ENCODE measurements at regions not wholly inside any gene's neighbourhood (a gene's known extent, or its start where the extent isn't known, plus 50 kb on each side); places are given as distances from the start of the nearest gene placed in this dataset.

GRCh38 chr2:225113371-225114015, 71.2 kb upstream of the DOCK10 start:
- ATAC-seq (ENCODE audit: low read depth) = no peak
- no peak for DNase-seq (ENCODE audit: low spot score in 2 of 2)
- Mint-ChIP-seq H3K4me1 (peaks cover 20% of the 10 kb centered on the region), H3K4me3 (no peak overlapping the region), H3K36me3 (no peaks in the 10 kb centered on the region), H3K27ac (no peak overlapping the region), H3K9me3 (no peaks in the 10 kb centered on the region), H3K27me3 (no peaks in the 10 kb centered on the region)

DNA sequence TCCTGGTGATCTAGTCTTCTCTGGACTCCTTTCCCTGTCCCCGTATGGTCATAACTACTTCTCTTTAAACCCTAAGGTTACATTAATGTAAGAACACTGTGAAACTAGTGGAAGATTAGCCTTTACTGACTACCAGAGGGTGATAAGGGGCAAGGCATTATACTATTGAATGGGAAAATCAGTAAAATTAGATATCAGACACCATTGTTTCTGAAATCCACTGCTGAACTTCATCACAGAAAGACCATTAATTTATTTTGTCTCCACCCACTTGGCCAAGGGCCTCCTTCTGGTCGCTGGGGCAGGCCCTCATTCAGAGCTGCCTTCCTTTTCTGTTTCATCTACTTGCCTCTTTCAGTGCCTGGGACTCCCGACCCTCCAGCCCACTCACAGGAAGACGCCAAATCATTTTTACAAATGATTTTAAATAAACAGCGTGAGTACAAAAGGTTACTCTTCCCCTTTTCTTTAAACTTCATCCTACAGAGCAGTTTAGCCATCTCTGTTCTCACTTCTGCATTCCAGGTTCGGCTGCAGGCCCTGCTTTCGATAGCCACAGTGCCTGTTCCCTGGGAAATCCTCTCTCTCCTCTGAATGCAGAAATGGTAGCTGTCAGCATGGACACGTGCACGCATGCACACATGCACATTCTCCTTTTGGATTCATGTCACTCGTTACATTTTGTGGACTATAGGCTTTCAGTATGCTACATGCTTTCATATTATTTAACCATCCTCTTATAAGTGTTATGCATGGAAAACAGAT, 70.3 kb upstream of the DOCK10 start:
- H3K36me3 Mint-ChIP-seq = no peaks in the 10 kb centered on the region
- no peaks in the 10 kb centered on the region for H3K27me3 Mint-ChIP-seq
- DNase-seq (ENCODE audit: low spot score in 2 of 2) = peak in 1 of 2 donors; percentile 0
- H3K4me1 Mint-ChIP-seq = peaks cover 20% of the 10 kb centered on the region
- peak overlapping the region; percentile 62 for H3K4me3 Mint-ChIP-seq
- H3K27ac Mint-ChIP-seq = peak overlapping the region; percentile 67
- H3K9me3 Mint-ChIP-seq = no peaks in the 10 kb centered on the region
- ATAC-seq (ENCODE audit: low read depth) = peak; percentile 90

DNA sequence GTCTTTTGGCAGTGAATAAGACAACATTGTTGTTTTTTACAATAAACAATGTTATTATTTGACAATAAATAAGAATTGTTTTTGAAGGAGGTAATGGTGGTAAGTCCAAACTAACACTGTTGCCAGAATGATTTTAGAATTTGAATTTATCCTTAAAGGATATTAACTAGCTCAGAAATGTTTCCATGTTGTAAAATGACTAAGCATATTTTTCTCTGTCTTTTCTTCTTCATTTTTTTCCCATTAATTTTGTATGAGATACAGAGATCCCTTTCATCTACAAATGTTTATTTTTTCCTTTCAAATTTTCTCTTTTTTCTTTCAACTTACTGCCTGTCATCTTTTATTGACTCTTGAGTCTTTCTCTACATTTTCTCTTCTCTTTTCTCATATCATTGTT, 66.5 kb upstream of the DOCK10 start:
- peaks cover 11% of the 10 kb centered on the region for H3K4me1 Mint-ChIP-seq
- no peaks in the 10 kb centered on the region for H3K9me3 Mint-ChIP-seq
- H3K36me3 Mint-ChIP-seq = no peaks in the 10 kb centered on the region
- no peak for ATAC-seq (ENCODE audit: low read depth)
- peaks cover 2% of the 10 kb centered on the region for H3K27me3 Mint-ChIP-seq
- H3K27ac Mint-ChIP-seq = no peak overlapping the region
- H3K4me3 Mint-ChIP-seq = no peak overlapping the region
- DNase-seq (ENCODE audit: low spot score in 2 of 2) = no peak

DNA sequence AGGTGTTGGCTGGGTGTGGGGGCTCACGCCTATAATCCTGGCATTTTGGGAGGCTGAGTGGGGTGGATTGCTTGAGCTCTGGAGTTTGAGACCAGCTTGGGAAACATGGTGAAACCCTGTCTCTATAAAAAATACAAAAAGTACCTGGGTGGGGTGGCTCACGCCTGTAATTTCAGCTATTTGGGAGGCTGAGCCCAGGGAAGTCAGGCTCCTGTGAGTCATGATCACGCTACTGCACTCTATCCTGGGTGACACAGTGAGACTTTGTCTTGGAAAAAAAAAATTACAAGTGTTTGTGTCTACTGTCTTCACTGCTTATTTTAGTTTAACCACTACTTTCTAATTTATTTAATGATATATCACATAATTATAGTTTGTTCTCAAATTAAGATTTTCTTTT, 62.7 kb upstream of the DOCK10 start:
- no peaks in the 10 kb centered on the region for H3K36me3 Mint-ChIP-seq
- peaks cover 2% of the 10 kb centered on the region for H3K27me3 Mint-ChIP-seq
- no peaks in the 10 kb centered on the region for H3K4me1 Mint-ChIP-seq
- ATAC-seq (ENCODE audit: low read depth) (no peak), DNase-seq (ENCODE audit: low spot score in 2 of 2) (no peak)
- H3K27ac Mint-ChIP-seq = no peak overlapping the region
- no peaks in the 10 kb centered on the region for H3K9me3 Mint-ChIP-seq
- no peak overlapping the region for H3K4me3 Mint-ChIP-seq

GRCh38 chr2:225104321-225104720, 62.1 kb upstream of the DOCK10 start:
- ATAC-seq (ENCODE audit: low read depth) = no peak
- H3K27me3 Mint-ChIP-seq = peaks cover 2% of the 10 kb centered on the region

DNA sequence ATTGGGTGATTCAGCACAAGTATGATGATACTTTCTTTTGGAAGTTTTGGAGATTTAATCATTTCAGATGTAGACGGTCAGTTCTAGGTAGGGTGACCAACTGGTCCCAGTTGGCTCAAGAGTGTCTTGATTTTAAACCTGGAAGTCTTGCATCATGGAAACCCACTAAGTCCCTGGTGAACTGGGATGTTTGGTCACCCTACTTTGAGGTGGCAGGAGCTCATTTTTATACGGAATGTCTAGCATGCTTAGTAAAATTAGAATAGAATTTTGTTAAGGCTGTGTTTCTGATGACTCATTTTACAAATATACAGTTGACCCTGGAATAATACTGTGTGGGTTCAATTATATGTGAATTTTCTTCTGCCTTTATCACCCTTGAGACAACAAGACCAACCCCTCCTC, 61.5 kb upstream of the DOCK10 start:
- ATAC-seq (ENCODE audit: low read depth) = no peak
- Mint-ChIP-seq H3K36me3 (no peaks in the 10 kb centered on the region), H3K27me3 (peaks cover 2% of the 10 kb centered on the region), H3K4me1 (no peaks in the 10 kb centered on the region), H3K4me3 (no peak overlapping the region), H3K9me3 (no peaks in the 10 kb centered on the region), H3K27ac (no peak overlapping the region)
- no peak for DNase-seq (ENCODE audit: low spot score in 2 of 2)

More at GRCh38 chr2:225104321-225104720, 62.1 kb upstream of the DOCK10 start:
- Mint-ChIP-seq H3K4me1 (no peaks in the 10 kb centered on the region), H3K36me3 (no peaks in the 10 kb centered on the region), H3K9me3 (no peaks in the 10 kb centered on the region), H3K4me3 (no peak overlapping the region), H3K27ac (no peak overlapping the region)
- no peak for DNase-seq (ENCODE audit: low spot score in 2 of 2)

GRCh38 chr2:225100856-225101294, 58.6 kb upstream of the DOCK10 start:
- H3K27me3 Mint-ChIP-seq = no peaks in the 10 kb centered on the region
- H3K4me1 Mint-ChIP-seq = no peaks in the 10 kb centered on the region
- no peaks in the 10 kb centered on the region for H3K36me3 Mint-ChIP-seq
- no peak overlapping the region for H3K27ac Mint-ChIP-seq
- no peak for DNase-seq (ENCODE audit: low spot score in 2 of 2)
- H3K4me3 Mint-ChIP-seq = no peak overlapping the region
- no peaks in the 10 kb centered on the region for H3K9me3 Mint-ChIP-seq
- no peak for ATAC-seq (ENCODE audit: low read depth)

DNA sequence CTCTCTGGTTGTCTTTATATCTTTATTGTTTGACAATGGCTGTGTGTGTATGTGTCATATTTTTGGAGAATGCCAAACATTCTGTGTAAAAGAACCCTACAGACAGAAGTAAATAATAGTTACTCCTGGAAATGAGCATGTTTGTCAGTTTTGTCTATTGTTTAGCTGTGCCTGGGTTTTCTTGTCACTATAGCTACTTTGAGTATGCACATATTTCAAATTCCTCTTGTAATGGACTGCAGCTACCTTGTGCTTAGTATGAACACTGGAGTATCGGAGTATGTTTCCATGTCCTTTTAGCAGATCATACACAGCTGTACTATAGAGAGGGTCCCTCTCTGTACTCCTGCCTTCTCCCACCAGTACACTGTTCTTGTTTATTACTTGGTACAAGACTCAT, 58.0 kb upstream of the DOCK10 start:
- no peak overlapping the region for H3K27ac Mint-ChIP-seq
- no peak for ATAC-seq (ENCODE audit: low read depth)
- H3K4me1 Mint-ChIP-seq = no peaks in the 10 kb centered on the region
- no peak for DNase-seq (ENCODE audit: low spot score in 2 of 2)
- no peaks in the 10 kb centered on the region for H3K9me3 Mint-ChIP-seq
- no peaks in the 10 kb centered on the region for H3K36me3 Mint-ChIP-seq
- H3K4me3 Mint-ChIP-seq = no peak overlapping the region
- no peaks in the 10 kb centered on the region for H3K27me3 Mint-ChIP-seq

DNA sequence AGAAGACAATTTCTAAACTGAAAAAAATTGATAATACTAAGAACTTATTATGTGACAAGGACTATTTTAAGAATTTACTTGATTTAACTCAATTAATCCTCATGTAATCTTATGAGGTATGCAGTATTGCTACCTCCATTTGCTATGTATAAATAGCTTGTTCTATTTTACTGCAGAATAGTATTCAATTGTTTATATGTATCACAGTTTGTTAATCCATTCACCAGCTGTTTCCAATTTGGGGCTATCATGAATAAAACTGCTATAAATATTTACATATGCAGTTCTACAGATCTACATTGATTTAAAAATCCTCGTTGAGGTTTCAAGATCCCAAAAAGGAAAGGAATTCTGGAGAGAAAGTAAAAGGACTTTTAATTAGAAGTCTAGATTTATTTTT, 54.8 kb upstream of the DOCK10 start:
- Mint-ChIP-seq H3K9me3 (peaks cover 2% of the 10 kb centered on the region), H3K36me3 (no peaks in the 10 kb centered on the region), H3K27me3 (peaks cover 4% of the 10 kb centered on the region), H3K27ac (no peak overlapping the region), H3K4me3 (no peak overlapping the region), H3K4me1 (no peaks in the 10 kb centered on the region)
- DNase-seq (ENCODE audit: low spot score in 2 of 2) (no peak), ATAC-seq (ENCODE audit: low read depth) (no peak)

All from memory B cell (primary cell).